Peyer's patch (tissue), 4 donors: ENCODE measurements at regions not wholly inside any gene's neighbourhood (a gene's known extent, or its start where the extent isn't known, plus 50 kb on each side); places are given as distances from the start of the nearest gene placed in this dataset.

Experiments used
- DNase-seq, 3 donors: peaks; one replicate each; pipeline ENCODE4 v3.0.0-alpha.2; 2017 to 2019
- H3K27ac ChIP-seq, 4 donors: fragments of 200-600 bp; sonication (generic); one replicate each; pipeline ENCODE4 v1.5.1; 2016 to 2019
- H3K27me3 ChIP-seq, 2 donors: fragments of 200-600 bp; sonication (generic); one replicate each; pipeline ENCODE4 v1.5.1; 2019
- H3K36me3 ChIP-seq, 3 donors: fragments of 200-600 bp; sonication (generic); one replicate each; pipeline ENCODE4 v1.5.1; 2016 to 2019
- H3K4me1 ChIP-seq, 4 donors: fragments of 200-600 bp; sonication (generic); one replicate each; pipeline ENCODE4 v1.5.1; 2016 to 2019
- H3K4me3 ChIP-seq, 4 donors: fragments of 200-600 bp; sonication (generic); 1 replicate in 3 of 4; 2 replicates in 1 of 4; pipeline ENCODE4 v1.5.1; 2016 to 2019; ENCODE audit warnings: mild to moderate bottlenecking in 1 of 4
- H3K9me3 ChIP-seq, 4 donors: fragments of 200-600 bp; sonication (generic); one replicate each; pipeline ENCODE4 v1.5.1; 2016 to 2019; ENCODE audit warnings: mild to moderate bottlenecking in 1 of 4
- CTCF ChIP-seq, 6 experiments: fragments of 450-650 bp in 4 of 6; fragments of 200-600 bp in 2 of 6; sonication (generic) in 1 of 6; IDR thresholded peaks; one replicate each; pipeline ENCODE4 v1.5.1; 2017 to 2019; ENCODE audit warnings: antibody characterized with exemption in 6 of 6, mild to moderate bottlenecking in 3 of 6, moderate library complexity in 1 of 6
- POLR2A ChIP-seq, 2 donors: fragments of 450-650 bp; IDR thresholded peaks; one replicate each; pipeline ENCODE4 v1.5.1; 2017; ENCODE audit warnings: antibody characterized with exemption in 2 of 2, mild to moderate bottlenecking in 2 of 2, moderate library complexity in 2 of 2

GRCh38 chr1:198397208-198397808, 143.2 kb downstream of the ATP6V1G3 start:
- Histone ChIP-seq H3K36me3 (no peaks in the 10 kb centered on the region), H3K27ac (no peak overlapping the region), H3K4me1 (no peaks in the 10 kb centered on the region), H3K27me3 (no peaks in the 10 kb centered on the region), H3K9me3 (no peaks in the 10 kb centered on the region), H3K4me3 (no peak overlapping the region)
- TF ChIP-seq POLR2A (IDR thresholded peaks at IDR 0.05) = no peak
- no peak for TF ChIP-seq CTCF (IDR thresholded peaks at IDR 0.05)
- no peak for DNase-seq

GRCh38 chr1:198391393-198392020, 149.0 kb downstream of the ATP6V1G3 start:
- Histone ChIP-seq H3K36me3 (no peaks in the 10 kb centered on the region), H3K27ac (no peak overlapping the region), H3K4me3 (no peak overlapping the region), H3K9me3 (no peaks in the 10 kb centered on the region), H3K27me3 (no peaks in the 10 kb centered on the region), H3K4me1 (no peaks in the 10 kb centered on the region)
- DNase-seq = no peak
- TF ChIP-seq CTCF (IDR thresholded peaks at IDR 0.05) (no peak), POLR2A (IDR thresholded peaks at IDR 0.05) (no peak)

GRCh38 chr1:198387587-198387986, 152.9 kb downstream of the ATP6V1G3 start:
- no peaks in the 10 kb centered on the region for H3K9me3 ChIP-seq
- no peaks in the 10 kb centered on the region for H3K4me1 ChIP-seq
- no peaks in the 10 kb centered on the region for H3K36me3 ChIP-seq
- H3K27me3 ChIP-seq = no peaks in the 10 kb centered on the region
- H3K27ac ChIP-seq = no peak overlapping the region
- H3K4me3 ChIP-seq = no peak overlapping the region
- no peak for DNase-seq
- TF ChIP-seq POLR2A (IDR thresholded peaks at IDR 0.05) (no peak), CTCF (IDR thresholded peaks at IDR 0.05) (no peak)

- Histone ChIP-seq H3K4me1 (no peaks in the 10 kb centered on the region), H3K4me3 (no peak overlapping the region), H3K9me3 (no peaks in the 10 kb centered on the region), H3K27ac (no peak overlapping the region), H3K27me3 (no peaks in the 10 kb centered on the region), H3K36me3 (no peaks in the 10 kb centered on the region)
- TF ChIP-seq CTCF (IDR thresholded peaks at IDR 0.05) = no peak
- no peak for TF ChIP-seq POLR2A (IDR thresholded peaks at IDR 0.05)
- no peak for DNase-seq
Observed at GRCh38 chr1:198380275-198380674, 160.2 kb downstream of the ATP6V1G3 start.

GRCh38 chr1:198377702-198378101, 162.8 kb downstream of the ATP6V1G3 start:
- H3K4me3 ChIP-seq = no peak overlapping the region
- no peaks in the 10 kb centered on the region for H3K36me3 ChIP-seq
- no peaks in the 10 kb centered on the region for H3K4me1 ChIP-seq
- H3K27ac ChIP-seq = no peak overlapping the region
- no peak for DNase-seq
- no peak for TF ChIP-seq CTCF (IDR thresholded peaks at IDR 0.05)
- TF ChIP-seq POLR2A (IDR thresholded peaks at IDR 0.05) = no peak
- H3K27me3 ChIP-seq = no peaks in the 10 kb centered on the region
- H3K9me3 ChIP-seq = no peaks in the 10 kb centered on the region
